ENCODE measurements at regions not wholly inside any gene's neighbourhood (a gene's known extent, or its start where the extent isn't known, plus 50 kb on each side); places are given as distances from the start of the nearest gene placed in this dataset.

DNA sequence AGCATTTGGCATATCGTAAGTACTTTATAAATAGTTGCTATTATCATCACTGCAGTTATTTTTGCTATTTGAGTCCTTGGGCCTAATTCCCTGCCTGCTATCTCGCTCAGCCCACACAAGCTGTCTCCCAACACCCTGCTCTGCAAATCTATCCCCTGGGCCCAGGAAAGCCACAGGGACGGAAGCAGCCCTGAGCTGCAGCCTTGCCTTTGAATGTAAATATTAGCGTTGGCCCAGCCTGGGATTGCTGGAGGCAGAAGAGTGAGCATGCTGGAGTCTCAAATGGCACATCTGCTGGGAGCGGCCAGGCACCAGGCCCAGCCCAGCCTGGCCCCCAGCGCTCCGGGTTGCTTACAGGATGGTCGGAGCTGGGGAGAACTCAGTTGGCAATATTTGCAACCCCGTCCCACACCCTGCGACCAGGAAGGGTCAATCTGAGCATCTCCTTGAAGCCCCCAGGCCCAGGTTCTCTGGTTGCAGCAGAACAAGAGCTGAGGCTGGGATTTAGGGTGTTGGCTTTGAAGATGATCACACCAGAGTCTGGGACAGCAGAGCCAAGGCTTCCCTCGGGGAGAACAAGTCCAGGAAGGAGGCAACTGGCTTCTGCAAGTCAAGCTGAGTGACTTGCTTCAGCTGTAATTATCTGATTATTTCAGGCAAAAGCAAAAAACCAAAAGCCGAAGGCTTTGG, 529.6 kb downstream of the SHQ1 start:
- no peak for DNase-seq (ENCODE audit: low read depth)
- H3K4me3 ChIP-seq (replicated peaks; ENCODE audit: low read depth, low read length), result no peak overlapping the region
- TF ChIP-seq, protein P1, sequence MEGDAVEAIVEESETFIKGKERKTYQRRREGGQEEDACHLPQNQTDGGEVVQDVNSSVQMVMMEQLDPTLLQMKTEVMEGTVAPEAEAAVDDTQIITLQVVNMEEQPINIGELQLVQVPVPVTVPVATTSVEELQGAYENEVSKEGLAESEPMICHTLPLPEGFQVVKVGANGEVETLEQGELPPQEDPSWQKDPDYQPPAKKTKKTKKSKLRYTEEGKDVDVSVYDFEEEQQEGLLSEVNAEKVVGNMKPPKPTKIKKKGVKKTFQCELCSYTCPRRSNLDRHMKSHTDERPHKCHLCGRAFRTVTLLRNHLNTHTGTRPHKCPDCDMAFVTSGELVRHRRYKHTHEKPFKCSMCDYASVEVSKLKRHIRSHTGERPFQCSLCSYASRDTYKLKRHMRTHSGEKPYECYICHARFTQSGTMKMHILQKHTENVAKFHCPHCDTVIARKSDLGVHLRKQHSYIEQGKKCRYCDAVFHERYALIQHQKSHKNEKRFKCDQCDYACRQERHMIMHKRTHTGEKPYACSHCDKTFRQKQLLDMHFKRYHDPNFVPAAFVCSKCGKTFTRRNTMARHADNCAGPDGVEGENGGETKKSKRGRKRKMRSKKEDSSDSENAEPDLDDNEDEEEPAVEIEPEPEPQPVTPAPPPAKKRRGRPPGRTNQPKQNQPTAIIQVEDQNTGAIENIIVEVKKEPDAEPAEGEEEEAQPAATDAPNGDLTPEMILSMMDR (IDR thresholded peaks at IDR 0.05; ENCODE audit: low read length, missing control alignments), result no peak

DNA sequence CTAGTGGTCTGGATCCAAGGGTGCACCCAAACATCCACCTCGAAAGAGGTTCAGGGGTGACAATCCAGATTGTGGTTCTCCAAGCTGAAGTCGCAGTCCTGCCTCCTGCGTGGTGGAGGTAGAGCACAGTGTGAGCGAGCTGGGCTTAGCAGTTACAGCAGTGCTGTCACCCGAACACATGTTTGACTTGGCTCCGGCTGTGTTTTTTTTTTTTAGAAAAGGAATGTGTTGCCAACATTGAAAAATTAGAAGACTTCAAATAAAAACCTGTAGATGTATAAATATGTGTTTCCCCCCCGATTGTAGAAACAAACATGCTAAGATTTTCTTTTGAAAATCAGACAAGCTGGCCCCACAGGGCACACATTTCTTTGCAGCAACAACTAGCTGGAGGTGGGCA, 530.8 kb downstream of the SHQ1 start:
- no peak for DNase-seq (ENCODE audit: low read depth)
- H3K4me3 ChIP-seq (replicated peaks; ENCODE audit: low read depth, low read length), result no peak overlapping the region
- TF ChIP-seq, protein P1 (IDR thresholded peaks at IDR 0.05; ENCODE audit: low read length, missing control alignments), result no peak

DNA sequence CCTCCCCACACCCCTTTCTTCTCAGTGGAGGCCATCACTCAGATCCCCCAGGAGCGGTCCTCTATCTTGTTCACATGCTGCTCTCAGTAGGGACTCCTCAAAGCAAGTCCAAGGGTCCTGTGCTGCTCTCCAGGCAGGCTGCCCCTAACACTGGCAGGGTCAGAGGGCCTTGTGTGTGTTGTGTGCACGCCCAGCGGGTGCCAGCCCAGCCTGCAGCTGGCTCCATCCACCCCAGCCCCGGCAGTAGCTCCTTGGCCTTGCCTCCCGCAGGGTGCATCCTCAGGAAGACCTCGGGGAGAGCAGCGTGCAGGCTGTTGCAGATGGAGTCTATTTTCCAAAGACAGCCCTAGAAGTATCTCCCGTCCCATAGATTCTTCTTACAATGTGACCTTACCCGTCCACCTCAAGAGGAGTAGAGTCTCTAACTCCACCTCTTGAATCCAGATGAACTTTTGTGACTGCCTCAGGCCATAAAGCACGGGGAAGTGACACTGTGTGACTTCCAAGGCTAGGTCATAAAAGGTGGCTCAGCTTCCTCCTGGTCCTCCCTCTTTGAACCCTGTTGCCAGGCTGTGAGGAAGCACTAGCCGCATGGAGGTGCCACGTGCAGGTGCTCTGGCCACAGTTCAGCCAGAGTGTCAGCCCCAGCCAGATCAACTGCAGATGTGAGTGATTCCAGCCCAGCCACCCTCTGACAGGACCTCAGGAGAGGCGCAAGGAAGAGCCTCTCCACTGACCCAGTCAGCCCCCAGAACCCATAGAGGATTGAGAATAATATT, 531.6 kb downstream of the SHQ1 start:
- H3K4me3 ChIP-seq (replicated peaks; ENCODE audit: low read depth, low read length), result no peak overlapping the region
- TF ChIP-seq, protein P1 (IDR thresholded peaks at IDR 0.05; ENCODE audit: low read length, missing control alignments), result no peak
- no peak for DNase-seq (ENCODE audit: low read depth)

DNA sequence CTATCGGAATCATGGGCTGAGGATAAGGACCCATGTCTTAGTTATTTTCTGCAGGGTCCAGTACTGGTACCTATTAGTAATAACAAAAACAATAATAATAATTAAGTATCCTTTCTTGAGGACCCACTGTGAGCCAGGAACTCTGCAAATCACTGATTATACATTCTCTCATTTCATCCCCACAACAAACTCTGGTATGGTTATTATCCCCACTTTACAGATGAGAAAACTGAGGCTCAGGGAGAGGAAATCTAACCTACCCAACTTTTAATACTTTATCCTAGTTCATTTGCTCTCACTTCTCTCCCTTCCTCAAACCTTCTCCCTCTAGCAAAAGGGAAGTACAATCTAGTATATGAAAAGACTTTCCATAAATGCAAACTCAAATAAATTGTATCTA, 528.4 kb upstream of the PROK2 start:
- TF ChIP-seq, protein P1 (IDR thresholded peaks at IDR 0.05; ENCODE audit: low read length, missing control alignments), result no peak
- DNase-seq (ENCODE audit: low read depth), result no peak
- no peak overlapping the region for H3K4me3 ChIP-seq (replicated peaks; ENCODE audit: low read depth, low read length)

DNA sequence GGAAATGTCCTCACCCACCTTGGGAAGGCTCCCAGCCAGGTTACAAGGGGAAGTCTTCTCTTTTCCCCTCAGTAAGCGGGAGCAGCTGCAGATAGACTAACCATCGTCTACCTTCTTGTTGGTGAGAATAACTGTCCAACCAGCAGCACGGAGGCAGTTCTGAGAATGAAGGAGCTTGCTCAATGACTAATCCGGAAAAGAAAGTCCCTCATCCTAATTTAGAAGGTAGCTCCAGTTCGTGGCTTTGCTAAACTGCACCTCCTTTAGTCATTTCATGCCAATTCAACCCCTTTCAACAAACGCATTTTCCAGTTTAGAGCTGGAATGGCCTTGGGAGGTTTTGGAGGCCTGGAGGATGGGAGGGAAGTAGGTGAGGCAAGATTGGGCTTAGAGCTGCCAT, 527.4 kb upstream of the PROK2 start:
- no peak overlapping the region for H3K4me3 ChIP-seq (replicated peaks; ENCODE audit: low read depth, low read length)
- TF ChIP-seq, protein P1 (IDR thresholded peaks at IDR 0.05; ENCODE audit: low read length, missing control alignments), result no peak
- DNase-seq (ENCODE audit: low read depth), result no peak

DNA sequence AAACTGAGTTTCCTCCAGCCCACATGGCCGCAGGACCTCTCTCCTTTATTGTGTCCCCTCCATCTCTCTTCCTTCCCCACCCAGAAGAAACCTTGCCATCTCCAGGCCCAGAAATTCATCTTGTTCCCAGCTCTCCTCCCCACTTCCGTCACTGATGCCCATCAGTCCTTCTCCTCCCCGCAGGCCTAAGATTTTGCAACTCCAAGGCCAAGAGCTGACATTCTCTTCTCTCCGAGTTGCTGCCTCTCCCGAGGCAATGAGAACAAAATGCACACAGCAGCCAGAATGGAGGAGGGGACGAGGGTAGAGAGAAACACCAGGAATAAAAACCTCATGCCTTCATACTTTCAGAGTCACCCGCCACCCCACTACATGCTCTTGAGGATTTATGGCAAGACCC, 526.5 kb upstream of the PROK2 start:
- DNase-seq (ENCODE audit: low read depth), result no peak
- TF ChIP-seq, protein P1 (IDR thresholded peaks at IDR 0.05; ENCODE audit: low read length, missing control alignments), result no peak
- H3K4me3 ChIP-seq (replicated peaks; ENCODE audit: low read depth, low read length), result no peak overlapping the region

Measured in fibroblast of pulmonary artery (primary cell).